IMR-90 (cell line): ENCODE measurements at regions not wholly inside any gene's neighbourhood (a gene's known extent, or its start where the extent isn't known, plus 50 kb on each side); places are given as distances from the start of the nearest gene placed in this dataset.

Experiments used
- ATAC-seq: fragments of 200-7000 bp; cut with Tn5 transposase; 2 replicates; pipeline ENCODE4 v1.9.1; 2020; ENCODE audit warnings: low read depth, mild to moderate bottlenecking, moderate library complexity
- BruUV-seq: library from RNA; stranded (reverse); fragments of 400-500 nt; replicated peaks from 2 replicates; lab custom pipeline; 2021; lab: Mats Ljungman, UMichigan
- CTCF ChIA-PET: fragments of 300-600 bp; formaldehyde crosslinking; extraction: SDS; loops from one replicate; lab custom pipeline; 2021; ENCODE audit warnings: antibody characterized with exemption; lab: Yijun Ruan, JAX
- POLR2A ChIA-PET: fragments of 300-600 bp; sonication (Branson Sonifier 250); formaldehyde crosslinking; loops from one replicate; lab custom pipeline; 2022; ENCODE audit warnings: antibody characterized with exemption; ENCODE audit not compliant: unreplicated experiment; lab: Charles Lee
- DNase-seq: peaks from one replicate; pipeline ENCODE4 v3.0.0; 2013
- H2AFZ ChIP-seq: replicated peaks from 2 replicates; pipeline ENCODE3; 2013; ENCODE audit warnings: low read length, mild to moderate bottlenecking; ENCODE audit not compliant: poor library complexity
- H2AK5ac ChIP-seq: 2 replicates; pipeline ENCODE4 v1.6.1; 2013; ENCODE audit warnings: low read depth, low read length, inconsistent platforms
- H2AK9ac ChIP-seq: replicated peaks from 2 replicates; pipeline ENCODE3; 2013; ENCODE audit warnings: mild to moderate bottlenecking, low read depth, low read length, moderate library complexity; ENCODE audit not compliant: poor library complexity
- H2BK120ac ChIP-seq: 2 replicates; pipeline ENCODE4 v1.6.1; 2013; ENCODE audit warnings: low read depth, low read length, inconsistent platforms
- H2BK15ac ChIP-seq: 3 replicates; pipeline ENCODE4 v1.6.1; 2013; ENCODE audit warnings: low read depth, low read length, inconsistent platforms
- H2BK20ac ChIP-seq: 2 replicates; pipeline ENCODE4 v1.6.1; 2013; ENCODE audit warnings: low read depth, mild to moderate bottlenecking, inconsistent platforms, low read length, moderate library complexity
- H2BK5ac ChIP-seq: 2 replicates; pipeline ENCODE4 v1.6.1; 2013; ENCODE audit warnings: mild to moderate bottlenecking, low read depth, low read length, inconsistent platforms; ENCODE audit not compliant: poor library complexity, severe bottlenecking
- H3K14ac ChIP-seq: replicated peaks from 2 replicates; pipeline ENCODE4 v1.6.1; 2013; ENCODE audit warnings: low read depth, low read length, inconsistent platforms
- H3K18ac ChIP-seq: 2 replicates; pipeline ENCODE4 v1.6.1; 2013; ENCODE audit warnings: low read depth, low read length, control low read depth
- H3K23ac ChIP-seq: 2 replicates; pipeline ENCODE4 v1.6.1; 2013; ENCODE audit warnings: low read depth, low read length, inconsistent platforms
- H3K27ac ChIP-seq: 2 replicates; pipeline ENCODE4 v1.5.1; 2013; ENCODE audit warnings: mild to moderate bottlenecking, control low read depth, low read length; ENCODE audit not compliant: insufficient read depth
- H3K27me3 ChIP-seq: 2 replicates; pipeline ENCODE4 v1.6.1; 2013; ENCODE audit warnings: low read length; ENCODE audit not compliant: control insufficient read depth, insufficient read depth
- H3K36me3 ChIP-seq: 2 replicates; pipeline ENCODE4 v1.6.1; 2013; ENCODE audit warnings: low read length, mixed read lengths; ENCODE audit not compliant: control insufficient read depth, insufficient read depth
- H3K4ac ChIP-seq: 2 replicates; pipeline ENCODE4 v1.6.1; 2013; ENCODE audit warnings: low read depth, low read length, inconsistent platforms
- H3K4me1 ChIP-seq: 2 replicates; pipeline ENCODE4 v1.6.1; 2013; ENCODE audit warnings: low read length, mixed read lengths; ENCODE audit not compliant: control insufficient read depth, insufficient read depth
- H3K4me2 ChIP-seq: 2 replicates; pipeline ENCODE4 v1.6.1; 2013; ENCODE audit warnings: low read depth, mild to moderate bottlenecking, control low read depth, low read length, moderate library complexity
- H3K4me3 ChIP-seq: 2 replicates; pipeline ENCODE4 v1.5.1; 2013; ENCODE audit warnings: low read depth, mild to moderate bottlenecking, control low read depth, low read length, moderate library complexity; ENCODE audit not compliant: insufficient read depth
- H3K56ac ChIP-seq: 2 replicates; pipeline ENCODE4 v1.6.1; 2013; ENCODE audit warnings: low read length, inconsistent platforms; ENCODE audit not compliant: insufficient read depth; ENCODE audit errors: extremely low read depth
- H3K79me1 ChIP-seq, 2 experiments: 2 replicates each; pipeline ENCODE4 v1.6.1; 2013; ENCODE audit warnings: low read length in 2 of 2, inconsistent platforms in 1 of 2, low read depth in 1 of 2
- H3K9ac ChIP-seq: 2 replicates; pipeline ENCODE4 v1.6.1; 2013; ENCODE audit warnings: low read depth, low read length, control low read depth
- H3K9me1 ChIP-seq: 2 replicates; pipeline ENCODE4 v1.6.1; 2013; ENCODE audit warnings: low read length, inconsistent platforms; ENCODE audit not compliant: insufficient read depth
- H3K9me3 ChIP-seq: 2 replicates; pipeline ENCODE4 v1.6.1; 2013; ENCODE audit warnings: low read length; ENCODE audit not compliant: control insufficient read depth, insufficient read depth
- H4K20me1 ChIP-seq: 2 replicates; pipeline ENCODE4 v1.6.1; 2013; ENCODE audit warnings: low read length, inconsistent platforms; ENCODE audit not compliant: insufficient read depth
- H4K5ac ChIP-seq: 2 replicates; pipeline ENCODE4 v1.6.1; 2013; ENCODE audit warnings: mild to moderate bottlenecking, low read depth, low read length, control low read depth
- H4K8ac ChIP-seq, 2 experiments: 2 replicates each; pipeline ENCODE4 v1.6.1; 2013; ENCODE audit warnings: low read depth in 2 of 2, low read length in 2 of 2, control low read depth in 1 of 2, inconsistent platforms in 1 of 2
- H4K91ac ChIP-seq: 2 replicates; pipeline ENCODE4 v1.6.1; 2013; ENCODE audit warnings: low read depth, low read length, inconsistent platforms; ENCODE audit not compliant: insufficient read depth
- BHLHE40 ChIP-seq: fragments of 150-350 bp; IDR thresholded peaks from 2 replicates; pipeline ENCODE4 v1.6.1; 2016; ENCODE audit warnings: mild to moderate bottlenecking, low read depth, low read length
- CEBPB ChIP-seq: IDR thresholded peaks from 2 replicates; pipeline ENCODE4 v1.6.1; 2012; ENCODE audit warnings: low read depth, low read length, improper control_type of control experiment
- MAFK ChIP-seq: IDR thresholded peaks from 2 replicates; pipeline ENCODE4 v1.6.1; 2012; ENCODE audit warnings: low read depth, low read length, improper control_type of control experiment
- MAZ ChIP-seq: IDR thresholded peaks from 2 replicates; pipeline ENCODE4 v1.6.1; 2012; ENCODE audit warnings: low read depth, mild to moderate bottlenecking, low read length, improper control_type of control experiment, moderate library complexity, borderline replicate concordance
- NFE2L2 ChIP-seq: fragments of 150-350 bp; IDR thresholded peaks from 2 replicates; pipeline ENCODE4 v1.6.1; 2016; ENCODE audit warnings: low read depth, mild to moderate bottlenecking, low read length
- WGBS, 2 experiments: methylation state at CpG; one replicate each; pipeline versions ENCODE4 v1.1.5 to v1.1.7; 2013; ENCODE audit warnings: missing lambda C conversion rate in 2 of 2; ENCODE audit not compliant: insufficient read length in 1 of 2; ENCODE audit errors: extremely low coverage in 2 of 2; 5-methylcytosine and 5-hydroxymethylcytosine counted together
- dilution Hi-C: fragments of 300-500 bp; cut with HindIII; formaldehyde crosslinking; loops from one replicate; pipeline ENCODE4 v1.14.3; 2018; ENCODE audit warnings: low sequenced_read_pairs; ENCODE audit not compliant: unreplicated experiment
- in situ Hi-C: fragments of 300-500 bp; cut with MboI; formaldehyde crosslinking; loops from 3 replicates; pipeline ENCODE4 v1.14.3; 2019; ENCODE audit warnings: low sequenced_read_pairs, inconsistent platforms, mixed read lengths
- intact Hi-C: fragments of 100-400 bp; cut with micrococcal nuclease; formaldehyde crosslinking; loops from 2 replicates; pipeline ENCODE4 v1.10.0; 2022

DNA sequence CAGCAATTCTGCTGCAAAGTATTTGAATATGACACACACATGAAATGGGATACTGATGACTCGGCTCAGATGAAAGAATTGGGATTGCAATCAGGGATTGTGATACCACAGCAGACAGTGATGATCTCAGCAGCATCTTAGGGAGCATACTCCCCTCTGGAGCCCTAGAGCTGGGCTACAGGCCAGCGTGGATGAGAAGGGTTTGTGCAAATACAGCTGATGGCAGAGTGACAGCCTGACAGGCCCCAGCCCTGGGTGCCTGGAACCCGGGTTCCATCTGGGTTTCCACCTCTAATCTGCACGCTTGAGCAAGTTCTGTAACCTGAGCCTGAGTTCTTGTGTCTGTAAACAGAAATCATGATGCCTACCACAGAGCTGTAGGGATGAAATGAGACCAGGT is 418.0 kb downstream of the LRATD1 start:
- POLR2A ChIA-PET, result no interaction called here

More for the DNA sequence above, 418.0 kb downstream of the LRATD1 start:
- no peak overlapping the region for H3K56ac ChIP-seq
- H3K27me3 ChIP-seq, result peaks cover 3% of the 10 kb centered on the region; the same call in 1 of the 2 replicates
- H3K23ac ChIP-seq, result no peak overlapping the region
- DNase-seq (peak; percentile 81), ATAC-seq (peak; percentile 89)
- H3K9me1 ChIP-seq, result no peaks in the 10 kb centered on the region
- H4K8ac ChIP-seq, result no peak overlapping the region
- H2BK120ac ChIP-seq, result no peak overlapping the region
- no peak overlapping the region for H3K9ac ChIP-seq
- H2AK5ac ChIP-seq, result no peak overlapping the region
- in situ Hi-C loops, result no loop called here
- H3K36me3 ChIP-seq, result no peaks in the 10 kb centered on the region
- no peaks in the 10 kb centered on the region for H4K20me1 ChIP-seq
- no peak overlapping the region for H2BK15ac ChIP-seq
- H4K5ac ChIP-seq, result no peak overlapping the region
- H2BK5ac ChIP-seq, result no peak overlapping the region
- no peak overlapping the region for H2AFZ ChIP-seq
- no peak overlapping the region for H3K4ac ChIP-seq
- TF ChIP-seq CEBPB (peak; percentile 36; the same call in 1 of the 2 replicates), BHLHE40 (no peak), MAFK (0 out of 2 replicates have a peak, but pooled peaks have one; percentile 5), MAZ (no peak), NFE2L2 (0 out of 2 replicates have a peak, but pooled peaks have one; percentile 4)
- dilution Hi-C loops, result no loop called here
- no peaks in the 10 kb centered on the region for H3K79me1 ChIP-seq
- H2AK9ac ChIP-seq, result no peak overlapping the region
- H3K4me3 ChIP-seq, result no peak overlapping the region
- no peak overlapping the region for H3K27ac ChIP-seq
- no peak overlapping the region for H3K18ac ChIP-seq
- BruUV-seq, result no TSS peak
- CTCF ChIA-PET, result no interaction called here
- H2BK20ac ChIP-seq, result no peak overlapping the region
- H3K4me1 ChIP-seq, result peaks cover 7% of the 10 kb centered on the region; the same call in 1 of the 2 replicates
- H3K4me2 ChIP-seq, result no peak overlapping the region; the same call in 1 of the 2 replicates
- H4K91ac ChIP-seq, result no peak overlapping the region
- intact Hi-C loops, result no loop called here
- no peaks in the 10 kb centered on the region for H3K9me3 ChIP-seq
- no peak overlapping the region for H3K14ac ChIP-seq
- WGBS, 2 experiments, result 28% methylated on average over 3 of the region's 4 CpGs; no CpG with 5 or more reads in 1 of the 2 experiments
